GM18511 (cell line): ENCODE measurements at regions not wholly inside any gene's neighbourhood (a gene's known extent, or its start where the extent isn't known, plus 50 kb on each side); places are given as distances from the start of the nearest gene placed in this dataset.

Experiments used
- ATAC-seq: cut with Tn5 transposase; IDR thresholded peaks from one replicate; pipeline ENCODE4 v1.9.1; 2021; ENCODE audit warnings: mild to moderate bottlenecking, moderate library complexity; ENCODE audit not compliant: unreplicated experiment

GRCh38 chr12:116480210-116480810 is 78.9 kb upstream of the MAP1LC3B2 start:
- no peak for ATAC-seq

DNA sequence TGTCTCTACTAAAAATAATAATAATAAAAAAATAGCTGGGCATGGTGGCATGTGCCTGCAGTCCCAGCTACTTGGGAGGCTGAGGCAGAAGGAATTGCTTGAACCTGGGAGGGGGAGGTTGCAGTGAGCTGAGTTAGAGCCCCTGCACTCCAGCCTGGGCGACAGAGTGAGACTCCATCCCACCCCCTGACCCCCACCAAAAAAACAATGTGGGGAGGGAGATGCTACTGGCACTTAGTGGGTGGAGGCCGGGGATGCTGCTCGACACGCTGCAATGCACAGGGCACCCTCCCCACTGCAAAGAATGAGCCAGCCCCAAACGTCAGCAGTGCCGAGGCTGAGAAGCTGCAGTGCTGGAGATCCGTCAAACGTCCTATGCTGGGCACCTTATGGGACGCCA is 77.5 kb upstream of the MAP1LC3B2 start:
- ATAC-seq: no peak

GRCh38 chr12:116482179-116482578 is 77.0 kb upstream of the MAP1LC3B2 start:
- no peak for ATAC-seq

- ATAC-seq: no peak
Measured at GRCh38 chr12:116482859-116483258, 76.3 kb upstream of the MAP1LC3B2 start.

- ATAC-seq: no peak
Measured at GRCh38 chr12:116483959-116484750, 75.0 kb upstream of the MAP1LC3B2 start.

GRCh38 chr12:116484807-116485206 is 74.4 kb upstream of the MAP1LC3B2 start:
- no peak for ATAC-seq

DNA sequence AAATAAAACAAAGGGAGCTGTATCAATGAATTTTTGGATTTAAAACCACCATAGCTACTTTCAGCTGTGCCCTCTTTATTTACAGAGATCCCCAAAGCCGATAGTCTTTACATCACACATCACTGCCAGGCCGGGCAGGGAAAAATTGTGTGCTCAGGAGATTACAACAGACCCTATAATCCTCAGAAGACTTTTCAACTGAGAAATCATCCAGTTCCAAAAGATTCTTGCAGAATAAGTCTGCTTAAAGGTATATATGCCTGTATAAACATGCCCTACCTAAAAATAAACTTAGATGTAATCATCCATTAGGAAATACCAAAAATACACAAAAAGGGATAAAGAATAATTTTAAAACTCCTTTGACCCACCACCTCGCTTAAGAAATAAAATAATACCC is 70.1 kb upstream of the MAP1LC3B2 start:
- ATAC-seq: no peak

DNA sequence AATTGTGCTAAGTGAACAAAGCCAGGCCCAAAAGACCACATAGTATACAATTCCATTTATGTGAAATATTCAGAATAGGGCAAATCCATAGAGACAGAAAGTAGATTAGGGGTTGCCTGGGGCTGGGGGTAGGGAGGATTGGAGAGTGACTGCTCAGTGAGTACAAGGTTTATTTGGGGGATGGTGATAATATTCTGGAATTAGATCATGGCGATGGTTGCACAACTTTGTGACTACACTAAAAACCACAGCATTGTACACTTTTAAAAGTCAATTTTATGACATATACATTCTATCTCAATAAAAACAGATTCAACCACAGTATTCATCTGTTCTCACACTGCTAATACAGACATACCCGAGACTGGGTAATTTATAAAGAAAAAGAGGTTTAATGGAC is 68.7 kb upstream of the MAP1LC3B2 start:
- ATAC-seq: no peak

DNA sequence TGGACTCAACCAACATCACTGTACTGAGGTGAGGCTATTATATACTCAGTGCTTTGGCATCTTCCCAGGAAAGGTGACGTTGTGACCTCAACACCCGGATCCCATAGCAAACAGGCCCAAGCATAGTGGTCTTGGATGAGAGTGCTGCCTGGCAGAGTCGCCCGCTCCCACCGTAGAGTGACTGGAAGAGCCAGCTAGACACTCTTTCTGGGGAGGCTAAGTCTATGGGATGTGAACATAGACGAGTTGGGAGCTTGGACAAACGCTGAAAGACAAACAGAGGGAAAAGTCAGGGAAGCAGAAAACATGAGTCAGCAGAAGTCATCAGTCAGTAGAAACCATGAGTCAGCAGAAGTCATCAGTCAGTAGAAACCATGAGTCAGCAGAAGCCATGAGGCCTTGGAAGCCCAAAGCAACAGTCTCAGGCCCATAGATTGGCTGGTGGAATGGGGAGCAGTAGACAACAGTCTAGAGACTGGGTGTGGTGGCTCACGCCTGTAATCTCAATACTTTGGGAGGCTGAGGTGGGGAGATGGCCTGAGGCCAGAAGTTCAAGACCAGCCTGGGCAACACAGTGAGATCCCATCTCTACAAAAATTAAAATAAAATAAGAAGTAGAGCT is 66.4 kb upstream of the MAP1LC3B2 start:
- no peak for ATAC-seq

GRCh38 chr12:116495260-116495659 is 63.9 kb upstream of the MAP1LC3B2 start:
- ATAC-seq: no peak

- no peak for ATAC-seq
Measured at GRCh38 chr12:116497051-116497591, 62.1 kb upstream of the MAP1LC3B2 start.

- ATAC-seq: no peak
Measured at GRCh38 chr12:116498471-116498870, 60.7 kb upstream of the MAP1LC3B2 start.

GRCh38 chr12:116502141-116502725 is 56.9 kb upstream of the MAP1LC3B2 start:
- no peak for ATAC-seq

DNA sequence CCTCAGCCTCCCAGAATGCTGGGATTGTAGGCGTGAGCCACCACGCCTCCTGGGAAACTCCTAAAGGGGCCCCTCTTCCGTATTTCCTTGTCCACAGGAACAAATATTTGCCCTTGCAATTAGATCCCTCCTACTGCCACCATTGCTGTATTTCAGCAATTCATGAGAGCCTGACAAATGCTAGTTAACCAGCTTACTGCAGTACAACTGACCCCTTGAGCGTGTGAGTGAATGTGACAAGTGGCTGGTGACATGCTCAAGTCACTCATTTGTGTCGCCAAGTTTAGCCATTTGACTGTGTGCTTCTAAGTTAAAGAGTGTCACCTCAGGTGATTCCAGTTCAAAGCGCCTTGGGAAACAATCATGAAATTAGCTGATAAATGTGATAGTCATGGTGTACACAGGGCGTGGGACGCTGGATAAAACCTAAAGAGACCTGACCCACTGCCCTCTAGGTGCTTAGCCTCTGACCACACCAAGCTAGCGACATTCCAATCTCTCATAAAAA is 56.1 kb upstream of the MAP1LC3B2 start:
- ATAC-seq: no peak

- ATAC-seq: no peak
Measured at GRCh38 chr12:116504438-116504837, 54.7 kb upstream of the MAP1LC3B2 start.

DNA sequence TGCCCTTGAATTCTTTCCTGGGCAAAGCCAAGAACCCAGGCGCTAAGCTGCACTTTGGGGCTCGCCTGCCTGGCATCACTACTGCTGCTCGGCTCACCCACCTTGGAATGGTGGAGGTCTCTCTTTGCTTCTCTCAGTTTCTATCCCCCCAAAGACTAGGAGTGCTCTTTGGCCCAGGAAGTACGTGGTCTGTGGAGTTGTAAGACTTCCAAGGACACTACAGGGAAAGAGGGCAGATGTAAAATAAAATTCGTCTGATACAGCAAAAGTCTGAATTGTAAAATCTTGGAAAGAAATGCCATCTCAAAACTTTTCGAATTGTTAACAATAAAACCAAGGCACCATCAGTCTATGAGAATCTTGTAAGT is 52.5 kb upstream of the MAP1LC3B2 start:
- ATAC-seq: no peak

DNA sequence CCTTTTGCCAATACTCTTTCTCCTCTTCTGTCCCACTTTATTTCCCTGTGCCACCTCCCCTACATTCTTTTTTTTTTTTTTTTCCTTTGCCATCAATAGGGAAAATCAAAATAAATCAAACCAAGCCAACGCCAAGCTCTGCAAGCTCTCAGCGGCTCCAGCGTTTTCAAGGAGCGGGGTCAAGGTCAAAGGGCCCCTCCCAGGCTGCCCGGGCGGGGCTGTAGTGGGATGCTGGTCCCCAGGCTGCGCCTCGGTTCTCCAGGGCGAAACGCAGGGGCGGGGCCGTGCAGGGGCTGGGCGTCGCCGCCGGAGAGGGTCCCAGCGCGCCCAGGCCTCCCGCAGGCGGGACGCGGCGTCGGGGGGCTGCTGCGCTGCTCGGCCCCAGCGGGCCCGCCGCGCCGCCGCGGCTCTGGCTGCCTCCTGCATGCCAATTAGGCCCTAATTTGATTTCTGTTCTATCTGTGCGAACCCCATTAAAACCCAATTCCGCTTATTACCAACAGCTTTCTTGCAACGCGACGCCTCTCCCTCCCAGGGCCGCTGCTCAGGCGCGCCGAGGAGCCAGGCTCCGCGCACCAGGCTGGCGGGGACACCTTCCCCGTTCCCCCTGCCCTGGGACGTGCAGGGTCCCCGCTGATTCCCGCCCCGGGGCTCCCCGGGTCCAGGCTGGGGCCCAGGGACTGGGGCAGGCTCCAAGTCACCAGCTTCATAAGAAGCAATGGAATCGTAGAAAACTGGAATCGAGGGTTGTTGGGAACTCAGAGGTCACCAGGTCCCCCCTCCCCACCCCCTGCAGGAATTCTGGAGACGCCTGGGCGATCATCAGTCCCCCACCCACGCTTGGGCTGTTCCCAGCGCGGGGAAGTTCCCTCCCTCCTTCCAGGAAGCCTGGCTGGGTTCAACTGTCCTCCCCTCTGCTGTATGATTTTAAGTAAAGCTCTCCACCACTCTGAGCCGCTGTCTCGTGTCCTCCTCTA is 50.7 kb upstream of the MAP1LC3B2 start:
- ATAC-seq: no peak
